Nephron progenitor cell (in vitro differentiated cells): ENCODE measurements at regions not wholly inside any gene's neighbourhood (a gene's known extent, or its start where the extent isn't known, plus 50 kb on each side); places are given as distances from the start of the nearest gene placed in this dataset.

Source experiments
- DNase-seq: peaks from one replicate; pipeline ENCODE4 v3.0.0; 2021
- H3K27ac Mint-ChIP-seq: 2 replicates; pipeline ENCODE4 v1.8.0; 2021; ENCODE audit warnings: mild to moderate bottlenecking, moderate library complexity, mixed read lengths
- H3K27me3 Mint-ChIP-seq: 2 replicates; pipeline ENCODE4 v1.8.0; 2021; ENCODE audit warnings: mild to moderate bottlenecking, low read depth, mixed read lengths; ENCODE audit not compliant: poor library complexity
- H3K36me3 Mint-ChIP-seq: 2 replicates; pipeline ENCODE4 v1.8.0; 2021; ENCODE audit warnings: low read depth, mixed read lengths
- H3K4me1 Mint-ChIP-seq: 2 replicates; pipeline ENCODE4 v1.8.0; 2021; ENCODE audit warnings: mixed read lengths
- H3K4me3 Mint-ChIP-seq: 2 replicates; pipeline ENCODE4 v1.8.0; 2021; ENCODE audit warnings: mild to moderate bottlenecking, moderate library complexity, mixed read lengths
- H3K9me3 Mint-ChIP-seq: 2 replicates; pipeline ENCODE4 v1.8.0; 2021; ENCODE audit warnings: mild to moderate bottlenecking, moderate library complexity, mixed read lengths
- CTCF ChIP-seq: fragments of 200-600 bp; sonication (generic); IDR thresholded peaks from 2 replicates; pipeline ENCODE4 v1.5.0; 2021; ENCODE audit warnings: antibody characterized with exemption

- Mint-ChIP-seq H3K27me3 (peaks cover 10% of the 10 kb centered on the region), H3K9me3 (peaks cover 6% of the 10 kb centered on the region), H3K4me3 (no peak overlapping the region), H3K36me3 (no peaks in the 10 kb centered on the region), H3K4me1 (peaks cover 23% of the 10 kb centered on the region), H3K27ac (peak overlapping the region; percentile 9)
- no peak for DNase-seq
- TF ChIP-seq CTCF: no peak
Measured at GRCh38 chr10:2244471-2244870, 507.1 kb upstream of the ADARB2 start.

DNA sequence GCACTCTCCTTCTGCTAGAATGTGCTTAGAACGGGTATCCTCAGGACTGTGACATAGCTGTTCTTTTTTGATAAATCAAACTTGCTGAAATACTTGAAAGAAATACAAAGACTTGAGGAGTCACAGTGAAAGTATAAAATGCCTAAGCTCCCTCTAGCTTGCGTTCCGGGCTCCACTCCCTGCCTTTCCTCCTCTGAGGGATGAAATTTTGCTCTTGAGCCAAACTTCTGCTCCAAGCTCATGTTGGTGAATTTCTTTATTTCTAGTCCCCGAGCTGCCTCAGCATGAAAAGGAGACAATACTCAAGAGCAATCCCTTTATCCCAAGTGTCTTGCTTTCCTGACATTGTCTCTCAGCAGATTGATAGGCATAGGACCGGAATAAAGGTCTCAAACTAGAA lies 499.6 kb upstream of the ADARB2 start:
- H3K4me3 Mint-ChIP-seq: no peak overlapping the region
- DNase-seq: no peak
- H3K4me1 Mint-ChIP-seq: no peaks in the 10 kb centered on the region
- peaks cover 3% of the 10 kb centered on the region for H3K27me3 Mint-ChIP-seq
- no peak overlapping the region for H3K27ac Mint-ChIP-seq
- no peak for TF ChIP-seq CTCF
- H3K36me3 Mint-ChIP-seq: no peaks in the 10 kb centered on the region
- peaks cover 11% of the 10 kb centered on the region for H3K9me3 Mint-ChIP-seq

DNA sequence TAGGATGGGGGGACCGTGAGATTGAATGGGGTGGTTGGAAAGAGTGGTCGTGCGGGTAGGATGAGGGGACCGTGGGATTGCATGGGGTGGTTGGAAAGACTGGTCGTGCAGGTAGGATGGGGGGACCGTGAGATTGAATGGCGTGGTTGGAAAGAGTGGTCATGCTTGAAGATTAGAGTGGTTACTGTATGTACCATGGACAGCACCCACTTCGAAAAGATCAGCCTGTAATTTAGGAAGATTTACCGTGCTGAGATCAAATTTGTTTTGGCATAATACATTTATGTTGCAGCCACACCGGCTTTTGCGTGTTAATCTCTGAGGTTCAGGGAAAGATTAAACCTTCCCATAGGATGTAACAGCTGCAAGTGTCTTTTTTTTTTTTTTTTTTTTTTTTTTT lies 495.2 kb upstream of the ADARB2 start:
- TF ChIP-seq CTCF: no peak
- H3K27me3 Mint-ChIP-seq: peaks cover 6% of the 10 kb centered on the region
- no peaks in the 10 kb centered on the region for H3K4me1 Mint-ChIP-seq
- DNase-seq: no peak
- H3K4me3 Mint-ChIP-seq: no peak overlapping the region
- H3K9me3 Mint-ChIP-seq: no peaks in the 10 kb centered on the region
- H3K27ac Mint-ChIP-seq: no peak overlapping the region
- H3K36me3 Mint-ChIP-seq: no peaks in the 10 kb centered on the region

DNA sequence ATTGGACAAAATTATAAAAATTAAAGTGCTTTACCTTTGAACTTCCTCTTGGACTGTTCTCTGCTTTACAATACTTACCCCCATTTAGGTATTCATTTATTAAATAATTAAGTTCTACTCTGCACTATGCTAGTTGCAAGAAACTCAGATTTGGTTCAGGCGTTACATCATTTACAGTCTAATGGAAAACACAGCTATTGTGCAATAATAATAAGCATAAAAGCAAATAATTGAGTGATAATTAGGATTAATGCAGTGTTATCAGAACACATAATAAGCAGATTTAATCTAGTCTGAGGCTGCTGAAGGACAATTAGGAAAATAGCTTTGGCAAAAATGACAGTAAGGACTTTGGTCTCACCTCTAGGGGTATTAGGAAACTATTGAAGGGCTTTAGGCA lies 493.2 kb upstream of the ADARB2 start:
- H3K27me3 Mint-ChIP-seq: peaks cover 3% of the 10 kb centered on the region
- no peak for DNase-seq
- no peaks in the 10 kb centered on the region for H3K36me3 Mint-ChIP-seq
- H3K4me1 Mint-ChIP-seq: no peaks in the 10 kb centered on the region
- H3K4me3 Mint-ChIP-seq: no peak overlapping the region
- no peaks in the 10 kb centered on the region for H3K9me3 Mint-ChIP-seq
- no peak for TF ChIP-seq CTCF
- no peak overlapping the region for H3K27ac Mint-ChIP-seq

- no peak overlapping the region for H3K4me3 Mint-ChIP-seq
- H3K27me3 Mint-ChIP-seq: peaks cover 5% of the 10 kb centered on the region
- no peak for TF ChIP-seq CTCF
- no peak for DNase-seq
- H3K36me3 Mint-ChIP-seq: no peaks in the 10 kb centered on the region
- H3K4me1 Mint-ChIP-seq: peaks cover 5% of the 10 kb centered on the region
- no peak overlapping the region for H3K27ac Mint-ChIP-seq
- H3K9me3 Mint-ChIP-seq: peaks cover 2% of the 10 kb centered on the region
Measured at GRCh38 chr10:2228320-2228901, 491.1 kb upstream of the ADARB2 start.

DNA sequence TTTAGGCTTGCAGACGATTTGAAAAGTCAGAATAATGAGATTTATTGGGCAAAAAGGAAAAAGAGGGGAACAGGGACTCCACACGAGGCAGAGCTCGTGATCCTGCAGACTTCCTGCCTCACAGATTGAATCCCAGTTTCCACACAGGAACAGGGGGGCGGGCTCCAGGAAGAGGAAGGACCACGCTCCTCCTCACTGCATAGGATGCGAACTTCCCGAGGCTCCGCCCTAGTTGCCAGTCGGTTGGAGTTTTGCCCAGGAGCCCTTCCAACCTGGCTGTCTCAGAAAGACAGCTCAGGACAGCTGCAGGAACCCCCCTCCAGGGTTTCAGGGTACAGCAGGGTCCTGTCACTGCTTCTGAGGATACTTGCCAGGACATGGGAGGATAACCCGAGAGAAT lies 488.3 kb upstream of the ADARB2 start:
- H3K9me3 Mint-ChIP-seq: peaks cover 2% of the 10 kb centered on the region
- peaks cover 5% of the 10 kb centered on the region for H3K27me3 Mint-ChIP-seq
- H3K4me1 Mint-ChIP-seq: peaks cover 5% of the 10 kb centered on the region
- H3K36me3 Mint-ChIP-seq: no peaks in the 10 kb centered on the region
- TF ChIP-seq CTCF: no peak
- no peak for DNase-seq
- H3K4me3 Mint-ChIP-seq: no peak overlapping the region
- H3K27ac Mint-ChIP-seq: no peak overlapping the region
